C1 segment of cervical spinal cord (tissue), 14 donors: ENCODE measurements at regions not wholly inside any gene's neighbourhood (a gene's known extent, or its start where the extent isn't known, plus 50 kb on each side); places are given as distances from the start of the nearest gene placed in this dataset.
A peak's percentile ranks its signal among the peaks of the same experiment; 100 is the strongest.

Experiments used
- DNase-seq, 14 donors: peaks; one replicate each; lab custom pipeline; 2025; lab: John Stamatoyannopoulos, UW

DNA sequence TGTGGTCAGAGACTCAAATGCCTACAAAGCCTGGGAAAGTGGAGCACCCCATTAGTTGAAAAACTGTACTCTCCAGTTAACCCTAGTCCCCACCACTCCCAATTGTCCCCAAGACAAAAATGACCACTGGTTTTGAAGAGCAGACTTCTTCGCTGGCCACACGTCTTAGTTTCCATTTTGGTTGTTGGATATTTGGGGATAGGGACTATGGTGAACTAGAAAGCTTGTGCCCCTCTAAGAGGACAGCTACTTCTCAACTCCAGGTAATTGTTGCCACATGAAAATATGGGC is 109.4 kb upstream of the SPRY4 start:
- DNase-seq: no peak

DNA sequence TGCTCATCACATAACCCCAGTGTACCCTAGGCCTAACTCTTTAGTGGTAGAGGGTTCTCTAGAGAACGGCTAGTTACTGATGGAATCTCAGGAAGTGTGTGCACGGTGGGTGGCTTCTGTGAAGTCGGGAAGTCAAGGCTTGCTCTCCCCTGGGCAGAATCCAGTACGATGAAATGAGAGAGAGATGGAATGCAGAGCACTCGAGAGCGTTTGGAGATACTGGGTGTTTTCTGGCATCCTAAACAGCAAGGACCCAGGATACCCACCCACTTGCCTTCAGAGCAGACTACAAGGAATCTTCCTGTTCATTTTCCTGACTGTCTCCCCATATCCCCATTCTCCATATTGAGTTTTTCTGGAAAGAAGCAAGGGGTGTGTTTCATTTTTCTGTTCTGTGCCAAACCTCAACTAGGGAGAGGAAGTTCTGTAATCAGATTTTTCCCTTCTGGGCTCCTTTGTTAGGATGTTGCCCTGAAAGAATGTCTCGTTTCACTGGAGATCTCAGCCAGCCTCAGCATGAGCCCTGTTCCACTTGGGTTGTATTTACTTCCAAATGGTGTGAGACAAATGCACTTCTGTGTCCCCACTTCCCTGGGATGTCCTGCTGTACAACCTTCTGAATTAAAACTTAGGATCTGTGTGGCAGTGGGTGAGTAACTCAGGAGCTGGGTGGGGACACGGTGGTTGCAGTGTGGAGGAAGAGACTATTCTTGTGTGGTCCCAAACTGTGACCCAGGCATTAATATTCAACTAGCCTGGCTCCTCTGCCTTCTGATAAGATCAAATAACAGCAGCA is 108.9 kb upstream of the SPRY4 start:
- no peak for DNase-seq

DNA sequence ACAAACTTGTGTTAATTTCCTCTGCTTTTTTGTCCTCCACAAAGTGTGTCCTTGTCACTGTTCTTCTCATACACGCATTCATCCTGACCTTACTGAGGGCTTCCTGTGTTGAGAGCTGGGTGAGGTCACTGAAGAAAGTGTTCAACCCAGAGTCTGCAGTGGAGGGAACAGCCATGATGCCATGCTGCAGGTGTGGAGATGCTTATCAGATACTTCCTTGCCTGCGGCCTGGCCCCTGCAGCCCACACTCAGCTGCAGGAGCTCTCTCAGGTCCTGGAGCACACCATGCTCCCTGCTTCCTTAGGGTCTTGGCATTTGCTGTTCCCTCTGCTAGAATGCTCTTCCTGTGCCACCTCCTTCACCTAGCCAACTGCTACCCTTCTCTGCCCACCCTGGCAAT is 108.1 kb upstream of the SPRY4 start:
- no peak for DNase-seq

DNA sequence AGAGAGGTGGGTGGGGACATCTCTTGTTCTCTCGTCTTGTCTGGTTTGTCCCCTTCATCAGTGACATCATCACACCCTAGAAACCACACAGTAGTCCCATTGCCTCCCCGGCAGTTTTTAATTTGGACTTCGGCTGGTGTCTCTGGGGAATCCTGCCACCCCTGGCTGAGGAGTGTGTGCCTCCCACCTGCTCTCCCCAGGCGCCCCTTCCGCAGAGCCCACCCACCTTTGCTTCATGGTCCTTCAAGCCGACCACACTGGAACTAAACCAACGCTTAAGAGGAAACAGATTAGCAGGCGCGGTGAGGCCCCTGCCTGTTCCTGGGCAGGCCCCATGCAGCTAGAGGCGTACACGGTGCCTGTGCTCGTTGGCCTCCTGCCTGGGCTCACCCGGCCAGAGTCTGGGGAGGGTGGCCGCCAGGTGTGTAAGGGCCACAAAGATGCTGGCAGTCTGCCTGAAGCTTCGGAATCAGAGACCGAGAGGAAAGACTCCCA is 107.6 kb upstream of the SPRY4 start:
- no peak for DNase-seq

DNA sequence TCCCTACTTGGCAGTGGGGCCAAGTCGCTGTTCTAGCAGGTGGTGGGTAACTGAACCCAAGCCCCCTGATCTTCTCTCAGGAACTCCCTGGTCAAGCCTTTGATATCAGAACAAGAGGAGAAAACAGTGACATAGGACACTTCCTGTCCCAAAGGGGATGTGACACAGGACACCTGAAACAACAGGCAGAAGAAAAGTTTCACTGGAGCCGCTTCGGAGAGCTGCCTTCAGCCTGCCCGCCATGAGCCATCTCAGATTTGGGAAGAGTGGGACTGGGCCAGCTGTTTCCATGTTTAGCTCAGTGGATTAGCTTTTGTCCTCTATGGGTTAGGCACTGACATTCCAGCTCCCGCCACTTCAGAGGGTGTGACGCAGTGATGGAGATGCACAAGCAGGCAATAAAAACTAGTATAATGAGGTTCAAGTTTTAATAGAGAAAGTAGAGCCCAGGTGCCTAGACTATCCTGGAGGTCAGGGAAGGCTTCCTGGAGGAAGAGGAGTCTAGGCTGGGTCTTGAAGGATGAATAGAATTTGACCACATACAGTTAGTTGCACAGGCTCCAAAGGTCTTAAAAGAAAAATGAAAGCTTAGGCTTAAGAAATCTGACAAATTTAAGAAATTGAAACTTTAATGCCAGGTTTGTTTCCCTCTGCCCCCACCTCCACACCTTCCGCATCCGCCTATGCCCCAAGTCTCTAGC is 104.1 kb upstream of the SPRY4 start:
- no peak for DNase-seq

DNA sequence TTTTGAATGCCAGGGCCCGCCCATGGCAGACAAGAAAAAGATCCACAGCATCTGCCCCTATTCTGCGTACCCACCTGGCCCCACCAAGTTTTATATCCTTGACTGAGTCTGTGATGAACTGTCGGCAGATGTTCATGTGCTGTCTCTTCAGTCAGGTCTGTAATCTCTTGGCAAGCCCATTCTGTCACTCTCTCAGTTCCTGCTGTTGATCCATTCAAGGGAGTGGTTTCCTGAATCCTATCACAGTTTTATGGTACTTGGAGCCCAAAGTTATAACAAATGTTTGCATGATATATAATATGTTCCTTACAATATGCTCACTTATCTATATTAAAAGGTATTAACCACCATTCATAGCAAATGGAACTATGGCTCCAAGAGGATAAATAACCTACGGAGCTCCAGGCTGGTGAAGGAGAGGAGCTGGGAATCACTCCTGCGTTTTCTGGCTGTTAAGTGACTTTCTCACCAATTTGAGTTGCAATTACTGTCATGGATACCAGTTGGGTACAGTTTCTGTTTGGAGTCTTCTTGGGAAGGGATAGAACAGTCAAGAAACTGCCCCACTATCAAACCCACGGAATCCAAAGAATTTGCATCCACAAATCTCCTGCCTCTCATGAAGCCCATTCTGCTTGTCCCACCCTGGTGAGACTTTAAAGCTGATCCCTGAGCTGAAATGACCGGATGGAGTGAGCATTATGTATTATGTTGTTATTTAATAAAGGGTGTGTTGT is 103.4 kb upstream of the SPRY4 start:
- no peak for DNase-seq

DNA sequence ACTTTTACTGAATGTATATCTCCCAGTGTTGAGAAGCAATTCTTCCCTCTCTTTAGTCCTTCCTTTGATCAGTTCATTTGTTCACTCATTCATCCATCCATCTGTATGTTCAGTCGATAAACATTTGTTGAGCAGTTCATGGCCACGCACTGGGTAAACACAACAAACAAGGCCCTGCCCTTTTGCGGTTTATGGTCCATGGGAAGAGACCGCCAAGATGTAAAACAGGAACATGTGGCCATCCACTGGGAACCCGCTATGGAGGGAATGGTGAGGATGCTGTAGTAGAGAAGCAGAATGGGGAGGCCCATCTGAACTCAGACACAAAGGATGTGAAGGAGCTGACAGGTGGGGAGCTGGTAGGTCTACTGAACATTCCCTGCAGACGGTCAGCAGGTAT is 102.7 kb upstream of the SPRY4 start:
- DNase-seq: no peak

DNA sequence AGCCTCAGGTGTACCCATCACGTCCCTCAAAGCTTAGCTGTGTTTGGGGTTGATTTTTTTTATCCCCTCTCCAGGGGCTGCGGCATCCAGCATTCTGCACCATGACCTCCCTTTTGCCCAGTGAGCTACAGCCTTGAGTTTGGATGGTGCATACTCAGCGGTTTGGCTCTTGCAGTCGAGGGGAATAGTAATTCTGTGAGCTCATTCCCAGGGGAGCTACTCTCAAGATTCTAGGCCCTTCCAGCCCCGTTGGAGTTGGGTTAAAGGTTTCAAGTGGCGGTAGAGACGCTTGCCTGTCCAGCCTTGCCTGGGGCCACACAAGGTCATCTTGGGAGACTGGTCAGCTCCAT is 102.2 kb upstream of the SPRY4 start:
- DNase-seq: no peak

DNA sequence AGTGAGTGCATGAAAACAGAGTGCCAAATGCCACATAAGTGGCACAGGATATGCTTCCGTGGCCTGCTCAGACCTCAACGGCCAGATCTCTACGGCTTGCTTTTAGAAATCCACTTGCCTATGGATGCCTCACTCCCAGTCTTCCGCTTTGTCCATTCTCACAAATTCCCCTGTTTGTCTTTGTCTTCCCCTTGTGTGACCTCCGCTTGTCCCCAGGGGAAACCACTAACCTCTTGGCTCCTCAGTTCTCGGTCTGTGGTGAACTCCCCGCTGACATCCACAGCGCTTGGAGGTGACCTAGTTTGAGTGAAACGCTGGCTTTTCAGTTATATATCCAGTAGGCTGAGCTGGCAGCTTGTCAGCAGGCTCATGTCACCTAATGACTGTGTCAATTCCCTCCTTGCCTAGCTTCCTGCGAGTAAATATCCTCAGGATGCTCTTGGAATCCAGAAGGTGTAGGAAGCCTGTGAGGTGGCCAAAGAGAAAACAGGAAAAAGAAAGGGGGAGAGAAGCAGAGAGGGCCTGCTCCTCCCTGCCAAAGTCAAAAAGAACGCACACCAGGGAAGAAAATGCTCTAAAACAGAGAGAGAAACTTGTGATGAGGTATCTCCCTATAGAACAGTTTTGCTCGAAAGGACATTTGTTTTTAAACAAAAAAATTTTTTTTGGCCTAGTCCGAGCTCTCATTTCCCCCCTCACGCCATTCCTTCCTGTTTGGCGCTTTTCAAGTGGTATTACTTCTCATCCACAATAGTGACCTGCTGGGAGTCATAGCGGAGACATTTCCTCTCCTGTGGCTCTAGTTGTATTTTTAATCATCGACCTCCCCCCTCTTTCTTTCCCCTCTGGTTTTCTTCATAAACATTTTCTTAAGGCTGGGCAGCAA is 101.6 kb upstream of the SPRY4 start:
- DNase-seq: peak in 1 of 14 donors; percentile 65

DNA sequence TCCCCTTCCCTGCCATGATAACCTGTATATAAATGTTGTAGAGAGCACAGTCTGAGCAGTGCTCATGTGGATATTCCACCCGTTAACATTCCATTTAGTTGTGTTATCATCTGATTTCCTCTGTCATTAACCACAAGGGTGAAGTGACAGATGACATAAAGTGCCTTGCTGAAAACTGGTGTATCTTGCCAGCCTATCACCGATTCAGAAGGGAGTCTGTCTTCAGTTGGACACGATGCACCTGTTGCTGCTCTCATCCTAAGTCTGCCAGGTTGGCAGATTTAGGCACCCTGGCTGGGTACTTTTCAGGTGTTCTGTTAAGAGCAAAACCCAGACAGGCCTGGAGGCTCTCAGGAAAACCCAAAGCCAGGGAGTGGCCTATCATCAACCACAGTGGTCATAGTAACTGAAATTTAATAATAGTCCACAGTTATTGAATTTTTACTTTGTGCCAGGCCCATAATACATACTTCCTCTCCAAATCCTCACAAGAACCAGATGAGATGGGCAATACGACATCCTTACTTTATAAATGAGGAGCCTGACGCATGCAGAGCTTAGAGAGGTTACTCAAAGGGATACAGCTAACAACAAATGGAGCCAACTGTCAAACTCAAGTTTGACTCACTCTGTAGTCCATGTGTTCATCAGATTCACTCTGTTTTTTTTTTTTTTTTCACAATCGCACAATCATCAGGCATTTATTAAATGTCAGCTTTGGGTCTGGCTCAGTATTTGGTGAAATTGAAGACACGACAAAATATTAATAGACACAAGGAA is 100.7 kb upstream of the SPRY4 start:
- no peak for DNase-seq

DNA sequence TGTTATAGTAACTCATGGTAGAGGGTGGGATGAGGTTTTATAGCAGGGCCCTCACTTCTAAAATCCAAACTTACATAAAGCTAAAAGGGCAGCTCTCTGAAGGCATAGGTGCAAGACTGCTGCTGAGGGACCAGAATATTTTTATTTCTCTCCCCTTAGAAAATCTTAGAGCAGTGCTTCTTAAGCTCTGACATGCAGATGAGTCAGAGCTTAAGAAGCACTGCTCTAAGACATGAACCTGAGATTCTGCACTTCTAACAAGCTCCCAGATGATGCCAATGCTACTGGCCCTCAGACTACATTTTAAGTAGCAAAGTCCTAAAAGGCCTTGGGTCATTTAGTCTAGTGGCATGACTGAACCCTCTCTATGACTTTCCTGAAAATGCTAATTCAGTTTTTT is 97.6 kb upstream of the SPRY4 start:
- DNase-seq: no peak

DNA sequence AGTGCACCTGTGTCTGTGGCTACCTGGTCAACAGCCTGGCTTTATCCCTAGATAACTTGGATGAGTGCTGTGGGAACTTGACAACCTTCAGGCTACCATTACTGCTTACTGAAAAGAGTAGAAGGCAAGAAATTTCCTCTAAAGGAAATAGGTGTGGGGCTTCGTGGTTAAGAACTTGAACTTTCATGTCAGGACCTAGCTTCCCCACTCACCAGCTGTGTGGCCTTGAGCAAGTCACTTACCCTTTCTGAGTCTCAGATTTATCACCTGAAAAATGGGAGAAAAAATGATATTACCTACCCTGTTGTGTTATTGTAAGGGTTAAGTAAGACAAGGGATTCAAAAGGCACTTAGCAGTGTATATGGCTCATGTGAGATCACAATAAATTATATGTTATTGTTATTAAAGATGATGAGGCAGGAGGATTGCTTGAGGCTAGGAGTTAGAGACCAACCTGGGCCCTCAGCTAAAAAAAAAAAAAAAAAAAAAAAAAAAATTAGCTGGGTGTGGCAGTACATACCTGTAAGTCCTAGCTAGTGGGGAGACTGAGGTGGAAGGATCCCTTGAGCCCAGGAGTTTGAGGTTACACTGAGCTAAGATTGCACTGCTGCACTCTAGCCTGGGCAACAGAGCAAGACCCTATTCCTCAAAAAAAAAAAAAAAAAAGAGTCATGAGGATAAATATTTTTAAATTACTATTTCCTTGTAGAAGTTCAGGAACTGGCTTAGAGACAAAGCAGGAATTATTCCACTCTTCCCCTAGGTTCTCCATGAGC is 97.0 kb upstream of the SPRY4 start:
- no peak for DNase-seq

DNA sequence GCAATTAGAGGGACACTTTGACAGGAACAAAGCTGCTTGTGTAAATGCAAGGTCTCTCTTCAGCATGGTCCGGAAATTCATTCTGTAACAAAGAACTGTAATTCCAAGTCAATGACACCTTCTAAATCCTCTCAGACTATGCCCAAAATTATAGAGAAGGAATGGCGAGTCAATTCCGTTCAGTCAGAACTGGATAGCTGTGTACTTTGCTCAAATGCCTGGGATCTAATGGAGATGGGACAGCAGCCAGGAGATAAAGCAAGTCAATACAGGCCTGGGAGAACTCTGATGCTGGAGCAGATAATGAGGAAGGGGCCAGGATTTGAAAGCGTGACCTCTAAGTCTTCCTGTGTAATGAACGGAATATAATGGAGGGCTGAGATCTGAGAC is 96.4 kb upstream of the SPRY4 start:
- no peak for DNase-seq

DNA sequence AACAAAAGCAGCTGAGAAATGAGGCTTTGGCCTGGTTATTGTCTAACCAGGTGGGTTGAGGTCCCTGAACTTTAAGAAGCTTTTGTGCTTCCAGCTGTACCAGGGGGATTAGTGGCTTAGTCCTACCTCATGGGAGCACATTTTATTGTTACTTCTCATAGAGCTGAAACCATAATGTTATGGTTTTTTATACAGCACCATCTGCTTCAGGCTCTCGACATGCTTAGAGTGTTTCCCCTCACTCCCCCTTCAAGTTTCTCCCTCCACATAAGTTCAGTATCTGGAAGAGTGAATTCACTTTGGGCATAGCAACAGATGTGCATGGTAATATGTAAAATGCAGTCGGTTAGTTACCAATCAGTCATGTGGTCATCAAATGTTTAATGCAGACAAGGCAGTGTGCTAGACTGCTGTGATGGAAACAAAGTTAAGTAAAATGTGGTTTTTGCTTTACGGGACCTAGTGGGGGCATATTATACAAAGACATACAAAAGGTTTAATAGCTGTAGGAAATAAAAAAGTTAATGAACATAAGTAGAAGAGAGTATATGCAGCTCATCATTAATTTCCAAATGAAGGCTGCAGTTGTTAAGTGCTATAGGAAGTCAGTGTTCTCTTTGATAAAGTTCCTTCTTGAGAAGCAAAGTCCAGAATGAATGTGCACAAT is 95.9 kb upstream of the SPRY4 start:
- no peak for DNase-seq

DNA sequence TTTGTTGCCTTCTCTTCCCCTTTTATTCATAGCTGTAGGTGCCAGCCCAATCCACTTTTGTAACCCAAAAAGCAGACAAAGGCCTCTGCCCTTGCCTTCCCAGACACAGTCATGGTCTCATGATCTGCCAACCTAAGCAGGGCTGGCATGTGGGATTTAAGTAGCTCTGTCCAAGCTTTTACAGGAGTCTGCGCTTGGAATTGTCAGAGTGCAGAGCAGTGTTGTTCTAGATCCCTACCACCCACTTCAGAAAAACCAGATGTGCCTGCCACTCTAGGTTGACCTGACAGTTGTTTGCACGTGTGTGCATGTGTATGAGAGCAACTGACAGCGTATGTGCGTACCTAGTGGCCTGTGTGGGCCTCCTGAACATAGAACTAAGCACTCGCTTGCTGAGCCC is 87.8 kb upstream of the SPRY4 start:
- no peak for DNase-seq

DNA sequence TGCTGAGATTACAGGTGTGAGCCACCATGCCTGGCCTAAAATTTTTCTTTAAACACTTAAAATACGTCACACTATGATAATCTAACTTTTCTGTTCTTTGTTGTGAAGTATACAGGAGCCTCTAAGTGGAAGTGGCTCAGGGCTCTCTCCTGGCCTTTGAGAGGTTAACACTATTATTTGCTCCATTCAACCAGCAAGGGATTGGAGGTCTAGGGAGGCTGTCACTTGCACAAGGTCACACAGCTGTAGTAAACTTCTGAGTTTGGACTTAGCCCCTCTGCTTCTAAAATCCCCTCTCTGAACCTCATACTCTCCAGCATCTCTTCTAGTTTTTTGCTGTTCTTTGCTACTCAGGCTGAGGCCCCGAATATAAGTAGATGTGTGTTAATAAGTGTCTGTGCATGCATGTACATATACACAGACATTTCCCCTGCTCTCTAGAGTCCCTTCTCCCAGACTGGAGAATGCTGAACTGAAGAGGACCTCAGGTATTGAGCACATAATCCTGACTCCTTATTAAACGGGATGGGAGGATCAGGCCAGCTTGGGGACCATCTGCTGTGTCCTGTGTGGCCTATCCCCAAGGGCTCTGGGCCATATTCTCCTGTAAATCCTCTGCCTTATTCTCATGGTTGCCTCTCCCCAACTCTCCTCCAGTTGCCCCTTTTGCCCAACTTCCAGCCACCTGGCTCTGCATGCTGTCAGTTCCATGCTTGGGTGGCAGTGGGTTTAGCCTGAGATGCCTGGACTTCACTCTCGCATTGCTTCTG is 87.0 kb upstream of the SPRY4 start:
- no peak for DNase-seq

DNA sequence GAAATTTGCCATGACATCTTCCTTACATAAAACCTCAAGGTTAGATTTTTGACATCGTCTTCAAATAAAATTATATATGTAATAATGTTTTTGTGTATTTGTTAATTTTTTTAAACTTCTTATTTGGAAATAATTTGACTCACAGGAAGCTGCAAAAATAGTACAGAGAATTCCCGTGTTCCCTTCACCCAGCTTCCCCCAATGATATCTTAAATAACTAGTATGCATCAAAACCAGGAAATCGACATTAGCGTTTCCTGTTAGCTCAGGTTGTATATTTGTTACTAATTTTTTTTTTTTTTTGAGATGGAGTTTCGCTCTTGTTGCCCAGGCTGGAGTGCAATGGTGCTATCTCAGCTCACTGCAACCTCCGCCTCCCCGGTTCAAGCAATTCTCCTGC is 86.3 kb upstream of the SPRY4 start:
- DNase-seq: no peak

DNA sequence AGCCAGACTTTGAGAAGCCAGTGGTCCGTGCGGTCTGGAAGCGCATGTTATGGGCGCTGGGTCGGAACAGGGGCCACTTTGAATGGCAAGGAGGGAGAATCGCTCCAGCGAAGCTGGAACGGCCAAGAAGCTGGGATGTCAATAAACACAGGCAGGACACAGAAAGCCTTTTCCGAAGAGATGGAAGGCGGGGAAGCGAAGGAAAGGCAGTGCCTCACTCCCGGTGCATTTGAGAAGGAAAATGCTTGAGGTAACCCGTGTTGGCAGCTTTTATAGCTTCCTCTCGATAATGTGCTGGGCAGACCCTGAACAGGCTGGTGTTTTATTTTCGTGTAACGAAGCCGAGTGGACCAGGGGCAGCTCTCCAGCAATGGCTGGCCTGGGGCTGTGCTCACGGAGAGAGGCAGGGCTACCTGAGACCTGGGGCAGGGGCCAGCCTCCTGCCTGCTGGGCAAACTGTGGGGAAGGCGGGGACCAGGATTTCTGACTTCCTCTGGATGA is 84.2 kb upstream of the SPRY4 start:
- DNase-seq: no peak

DNA sequence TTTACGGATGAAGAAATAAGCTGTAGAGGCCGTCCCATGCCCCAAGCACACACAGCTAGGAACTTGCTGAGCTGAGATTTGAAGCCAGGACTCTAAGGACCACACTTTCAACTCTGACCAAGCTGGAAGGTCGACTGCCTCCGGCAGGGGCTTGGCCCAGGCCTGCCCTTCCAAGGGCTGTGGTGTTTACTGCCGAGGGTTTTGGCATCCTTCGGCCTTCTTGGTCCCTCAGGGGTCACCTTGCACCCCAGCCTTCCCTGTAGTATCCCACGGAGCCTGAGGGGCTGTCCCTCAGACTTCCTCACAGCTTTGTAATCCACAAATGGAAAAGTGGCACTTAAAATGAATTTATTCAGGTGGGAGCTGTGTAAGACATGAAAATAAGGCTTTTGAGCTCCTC is 83.7 kb upstream of the SPRY4 start:
- no peak for DNase-seq
